ENCODE measurements at regions not wholly inside any gene's neighbourhood (a gene's known extent, or its start where the extent isn't known, plus 50 kb on each side); places are given as distances from the start of the nearest gene placed in this dataset.
"Not testable (repeated sequence)": the region's sequence is repeated elsewhere in the genome, so short reads cannot be mapped to it uniquely, and the experiment has no call there.

DNA sequence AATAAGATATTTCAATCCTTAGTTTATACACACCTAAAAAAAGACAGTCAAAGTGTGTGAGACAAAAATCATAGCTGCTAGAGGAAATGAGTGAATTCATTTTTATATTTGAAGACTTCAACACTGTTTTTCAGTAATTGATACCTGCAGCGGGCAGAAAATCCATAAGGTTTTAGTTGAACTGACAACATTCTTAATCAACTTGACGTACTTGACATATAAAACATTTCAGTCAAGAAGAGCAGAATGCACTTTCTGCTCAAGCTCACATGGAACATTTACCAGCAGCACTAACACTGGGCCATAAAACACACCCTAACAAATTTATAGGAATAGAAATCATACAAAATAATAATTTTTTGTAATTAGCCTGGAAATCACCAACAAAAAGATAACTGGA, 959.6 kb upstream of the SOX11 start:
- no peaks in the 10 kb centered on the region for H3K4me1 Mint-ChIP-seq
- DNase-seq (no peak), ATAC-seq (no peak)
- H3K27ac Mint-ChIP-seq: no peak overlapping the region
- H3K9me3 Mint-ChIP-seq: peaks cover 0 to 26% (median 6%) of the 10 kb centered on the region in 9 donors
- no peaks in the 10 kb centered on the region for H3K27me3 Mint-ChIP-seq
- POLR2A ChIA-PET: no interaction called here
- H3K4me3 Mint-ChIP-seq: no peak overlapping the region
- no peaks in the 10 kb centered on the region for H3K36me3 Mint-ChIP-seq

DNA sequence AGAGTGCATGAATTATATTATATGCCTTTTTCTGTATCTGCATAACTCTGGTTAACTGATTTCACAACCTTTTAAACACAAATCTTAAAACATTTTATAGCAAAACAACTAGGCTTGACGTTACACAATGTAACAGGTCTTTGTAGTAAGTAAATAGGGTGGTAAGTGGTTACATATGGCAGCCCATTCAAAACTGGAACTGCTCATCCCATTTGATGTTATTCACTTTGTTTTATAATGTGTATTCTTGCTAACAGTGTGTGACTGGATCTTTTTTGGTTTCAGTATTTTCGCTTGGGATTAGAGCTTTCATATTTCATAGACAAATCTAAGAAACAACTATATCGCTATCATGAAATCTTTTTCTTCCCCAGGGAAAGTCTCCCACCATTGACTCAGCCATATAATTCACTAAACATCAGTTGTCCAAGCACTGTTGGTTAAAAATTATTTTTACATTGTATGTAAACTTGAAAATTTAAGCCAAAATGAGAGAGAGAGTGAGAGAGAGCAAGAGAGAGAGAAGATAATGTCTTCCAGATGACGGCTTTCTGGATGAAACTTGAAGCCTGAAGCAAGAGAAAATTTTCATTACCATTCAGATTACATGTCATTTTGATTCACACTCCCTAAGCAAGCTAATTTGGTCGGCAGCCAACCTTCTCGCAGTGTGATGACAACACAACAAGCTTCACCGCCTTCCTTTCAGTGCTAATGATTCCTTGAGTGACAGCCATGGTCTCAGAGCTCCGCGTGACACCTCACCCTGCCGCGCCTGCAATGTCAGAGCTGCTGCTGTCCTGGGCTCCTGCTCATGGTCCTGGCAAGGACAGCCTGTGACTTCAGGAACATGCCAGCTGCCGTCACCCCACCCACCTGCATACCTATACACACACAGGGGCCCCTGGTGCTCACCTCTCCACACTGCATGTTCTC, 946.9 kb upstream of the SOX11 start:
- Mint-ChIP-seq H3K27ac (no peak overlapping the region), H3K36me3 (peaks cover 0 to 3% (median 0%) of the 10 kb centered on the region in 3 donors), H3K27me3 (no peaks in the 10 kb centered on the region), H3K4me3 (no peak overlapping the region), H3K9me3 (peaks cover 0 to 18% (median 9%) of the 10 kb centered on the region in 9 donors), H3K4me1 (no peaks in the 10 kb centered on the region)
- DNase-seq (no peak), ATAC-seq (no peak)
- POLR2A ChIA-PET: no interaction called here

DNA sequence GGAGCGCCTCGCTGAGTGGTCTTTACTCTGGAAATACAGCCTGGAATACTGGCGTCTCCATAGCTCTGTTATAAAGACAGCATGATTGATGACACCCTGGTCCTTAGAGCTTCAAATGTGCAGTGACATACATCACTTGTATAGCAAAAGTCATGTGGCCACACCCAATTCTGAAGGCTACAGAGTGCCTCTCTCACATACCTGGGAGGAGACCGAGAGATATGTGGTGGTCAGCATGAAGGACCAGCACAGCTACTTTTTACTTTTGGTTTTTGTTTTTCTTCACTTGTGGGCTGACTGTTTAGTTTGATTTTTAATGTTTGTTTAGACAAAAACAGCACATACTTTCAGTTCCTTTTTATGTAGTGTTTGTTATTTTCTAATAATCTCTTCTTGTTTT, 938.5 kb upstream of the SOX11 start:
- H3K27me3 Mint-ChIP-seq: no peaks in the 10 kb centered on the region
- peaks cover 0 to 20% (median 7%) of the 10 kb centered on the region in 9 donors for H3K9me3 Mint-ChIP-seq
- POLR2A ChIA-PET: no interaction called here

DNA sequence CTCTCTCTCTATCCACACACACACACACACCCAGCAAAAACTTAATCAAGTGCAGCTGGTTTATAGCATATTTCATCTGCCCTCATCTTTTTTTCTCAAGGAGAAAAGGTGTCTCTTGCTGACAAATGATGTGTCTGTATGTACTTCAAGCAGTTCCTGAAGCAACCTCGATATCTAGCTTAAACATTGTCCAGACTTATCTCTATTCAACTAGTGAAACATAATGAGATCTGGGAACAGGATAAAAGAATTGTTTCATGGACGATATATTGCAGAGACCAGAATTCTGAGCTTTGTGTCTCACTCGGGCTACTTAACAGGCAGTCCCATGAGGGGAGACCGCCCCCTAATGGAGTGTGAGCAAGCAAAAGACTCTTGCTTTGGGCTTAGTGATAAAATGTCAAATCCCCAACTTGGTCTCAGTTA, 929.2 kb upstream of the SOX11 start:
- ATAC-seq (no peak), DNase-seq (no peak)
- Mint-ChIP-seq H3K4me1 (no peaks in the 10 kb centered on the region), H3K4me3 (no peak overlapping the region), H3K9me3 (peaks cover 0 to 42% (median 14%) of the 10 kb centered on the region in 9 donors), H3K27ac (no peak overlapping the region), H3K36me3 (peaks cover 0 to 4% (median 0%) of the 10 kb centered on the region in 3 donors), H3K27me3 (no peaks in the 10 kb centered on the region)
- POLR2A ChIA-PET: no interaction called here

More for the DNA sequence above, 938.5 kb upstream of the SOX11 start:
- DNase-seq (no peak), ATAC-seq (no peak)
- Mint-ChIP-seq H3K27ac (no peak overlapping the region), H3K4me1 (no peaks in the 10 kb centered on the region), H3K4me3 (no peak overlapping the region), H3K36me3 (peaks cover 0 to under 1% (median 0%) of the 10 kb centered on the region in 3 donors)

DNA sequence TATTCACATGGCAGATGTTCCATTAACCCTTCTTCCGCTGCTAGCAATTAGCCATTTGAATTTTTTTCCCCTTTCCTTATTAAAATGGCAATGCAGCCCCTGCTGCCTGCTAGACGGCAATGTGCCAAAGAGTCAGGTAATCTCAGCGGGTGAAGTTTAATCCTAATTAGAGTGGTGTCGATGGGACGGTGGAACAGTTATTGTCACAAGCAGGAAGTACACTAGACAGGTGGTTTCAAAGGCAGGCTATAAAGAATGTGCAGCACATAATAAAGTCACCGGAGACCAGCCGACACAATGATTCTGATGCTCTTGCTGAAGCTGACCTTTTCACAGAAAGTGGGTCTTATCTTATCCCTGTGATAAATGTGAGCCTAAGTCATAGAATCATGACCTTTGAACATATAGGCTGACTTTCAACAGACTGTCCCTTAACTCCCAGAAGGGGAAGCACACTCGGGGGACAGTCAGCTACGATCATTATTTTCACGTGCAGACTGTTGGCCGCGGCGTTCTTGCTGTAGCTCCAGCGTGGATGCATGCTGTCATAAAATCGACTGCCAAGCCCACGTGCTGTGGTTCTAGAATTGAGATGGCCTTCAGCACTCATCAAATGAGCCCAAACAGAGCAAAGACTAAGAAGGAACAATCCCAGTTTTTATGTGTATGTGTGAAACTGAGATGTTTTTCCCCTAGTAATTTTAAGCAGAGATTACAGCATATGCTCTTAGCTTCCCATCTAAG, 926.2 kb upstream of the SOX11 start:
- ATAC-seq: no peak
- no peaks in the 10 kb centered on the region for H3K4me1 Mint-ChIP-seq
- H3K4me3 Mint-ChIP-seq: no peak overlapping the region
- no peaks in the 10 kb centered on the region for H3K36me3 Mint-ChIP-seq
- DNase-seq: no peak
- no peak overlapping the region for H3K27ac Mint-ChIP-seq
- peaks cover 0 to 29% (median 5%) of the 10 kb centered on the region in 9 donors for H3K9me3 Mint-ChIP-seq
- H3K27me3 Mint-ChIP-seq: no peaks in the 10 kb centered on the region
- POLR2A ChIA-PET: no interaction called here

DNA sequence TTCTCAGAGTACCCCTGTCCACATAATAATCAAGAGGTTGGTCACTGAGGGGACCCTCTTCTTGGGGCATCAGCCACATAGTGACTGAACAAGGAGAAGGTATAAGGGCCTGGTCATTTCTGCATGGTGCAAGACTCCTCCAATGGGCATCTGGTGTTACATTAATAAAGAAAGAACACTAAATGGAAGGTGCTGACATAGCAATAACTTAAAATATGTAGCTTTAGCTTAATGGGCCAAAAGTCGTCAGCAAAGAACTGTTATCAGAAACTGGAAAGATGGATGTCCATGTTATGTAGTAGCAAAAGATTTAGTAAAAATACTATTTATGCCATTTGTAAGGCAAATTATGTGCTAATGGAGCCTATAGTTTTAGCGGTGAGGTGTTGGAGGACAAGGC, 916.5 kb upstream of the SOX11 start:
- Mint-ChIP-seq H3K9me3 (peaks cover 0 to 20% (median 8%) of the 10 kb centered on the region in 9 donors), H3K4me1 (no peaks in the 10 kb centered on the region), H3K27ac (no peak overlapping the region), H3K4me3 (no peak overlapping the region), H3K36me3 (no peaks in the 10 kb centered on the region), H3K27me3 (no peaks in the 10 kb centered on the region)
- DNase-seq (no peak), ATAC-seq (no peak)
- POLR2A ChIA-PET: no interaction called here

DNA sequence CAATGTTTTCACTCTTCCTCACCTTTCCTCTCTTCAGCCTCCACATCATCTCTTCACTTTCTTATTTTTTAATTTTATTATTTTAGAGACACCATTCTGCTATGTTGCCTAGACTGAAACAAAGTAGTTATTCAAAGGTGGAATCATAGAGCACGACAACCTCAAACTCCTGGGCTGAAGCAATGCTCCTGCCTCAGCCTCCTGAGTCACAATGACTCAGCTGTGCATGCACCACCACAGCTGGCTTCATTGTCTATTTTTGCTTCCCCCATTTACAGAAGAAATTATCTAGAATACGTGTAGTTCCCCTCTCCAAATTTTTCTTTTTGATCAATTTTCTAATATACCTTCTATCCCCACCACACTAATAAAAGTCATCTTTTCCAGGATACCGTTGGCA, 911.5 kb upstream of the SOX11 start:
- H3K27ac Mint-ChIP-seq: no peak overlapping the region
- peaks cover 6 to 30% (median 22%) of the 10 kb centered on the region in 9 donors for H3K9me3 Mint-ChIP-seq
- H3K27me3 Mint-ChIP-seq: no peaks in the 10 kb centered on the region
- DNase-seq: no peak
- H3K4me3 Mint-ChIP-seq: no peak overlapping the region
- ATAC-seq: no peak
- POLR2A ChIA-PET: no interaction called here
- H3K4me1 Mint-ChIP-seq: no peaks in the 10 kb centered on the region
- no peaks in the 10 kb centered on the region for H3K36me3 Mint-ChIP-seq

DNA sequence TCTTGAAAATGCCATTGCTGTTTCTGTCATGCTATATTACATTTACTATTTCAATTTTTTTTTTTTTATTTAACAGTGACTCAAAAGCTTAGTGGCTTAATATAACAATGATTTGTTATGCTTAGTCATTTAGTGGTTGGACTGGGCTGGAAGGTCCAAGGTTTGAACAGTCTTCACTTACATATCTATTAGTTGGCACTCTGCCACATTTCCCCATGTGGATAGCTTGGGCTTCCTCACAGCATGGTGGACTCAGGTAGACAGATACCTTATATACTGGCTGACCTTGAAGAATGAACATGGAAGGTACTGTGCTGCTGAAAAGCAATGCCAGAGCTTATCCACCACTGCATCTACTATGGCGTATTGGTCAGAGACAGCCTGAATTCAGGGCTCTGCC, 909.5 kb upstream of the SOX11 start:
- Mint-ChIP-seq H3K4me1 (no peaks in the 10 kb centered on the region), H3K9me3 (peaks cover 9 to 32% (median 27%) of the 10 kb centered on the region in 9 donors), H3K4me3 (no peak overlapping the region), H3K27me3 (no peaks in the 10 kb centered on the region), H3K36me3 (peaks cover 0 to 8% (median 0%) of the 10 kb centered on the region in 3 donors), H3K27ac (no peak overlapping the region)
- POLR2A ChIA-PET: no interaction called here
- DNase-seq (no peak), ATAC-seq (no peak)

DNA sequence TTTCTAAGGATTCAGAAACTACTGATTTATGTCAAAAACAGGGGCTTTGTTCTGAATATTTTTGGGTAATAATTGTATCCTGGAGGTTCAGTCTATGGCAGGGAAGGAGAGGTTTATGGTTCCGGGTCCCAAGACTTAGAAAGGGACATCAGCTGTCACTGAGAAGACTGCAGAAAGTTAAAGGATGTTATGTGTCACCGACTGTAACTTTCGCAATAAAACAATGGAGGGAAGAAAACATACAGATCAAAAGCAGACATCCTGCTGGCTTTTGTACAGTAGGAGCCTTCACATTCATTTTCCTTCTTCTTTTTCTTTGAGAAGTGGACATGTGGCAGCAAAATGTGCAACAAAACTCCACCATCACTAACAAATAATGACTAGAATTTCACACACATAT, 900.7 kb upstream of the SOX11 start:
- POLR2A ChIA-PET: no interaction called here
- Mint-ChIP-seq H3K36me3 (peaks cover 0 to 9% (median 0%) of the 10 kb centered on the region in 3 donors), H3K9me3 (peaks cover 3 to 50% (median 19%) of the 10 kb centered on the region in 9 donors), H3K4me3 (no peak overlapping the region), H3K27me3 (no peaks in the 10 kb centered on the region), H3K4me1 (no peaks in the 10 kb centered on the region), H3K27ac (no peak overlapping the region)
- no peak for DNase-seq
- no peak for ATAC-seq

DNA sequence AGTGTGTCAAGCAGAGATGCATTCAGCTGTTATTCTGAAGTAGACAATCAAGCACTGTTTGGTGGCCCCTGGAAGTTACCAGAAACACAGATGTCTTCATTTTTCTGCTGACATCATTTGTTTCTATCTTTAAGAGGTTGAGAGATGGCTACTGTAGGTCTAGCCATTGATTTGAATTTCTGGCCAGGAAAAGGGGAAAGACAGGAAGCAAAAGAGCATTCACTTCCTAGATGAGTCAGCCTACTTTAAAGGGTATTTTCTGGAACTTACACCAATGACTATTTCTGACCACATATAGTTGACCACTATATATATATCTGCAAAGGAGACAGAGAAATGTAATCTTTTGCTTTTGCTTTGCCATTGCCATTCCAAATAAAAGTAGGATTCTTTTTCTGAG, 900.1 kb upstream of the SOX11 start:
- POLR2A ChIA-PET: no interaction called here
- Mint-ChIP-seq H3K4me3 (no peak overlapping the region), H3K27ac (no peak overlapping the region), H3K9me3 (peaks cover 3 to 49% (median 18%) of the 10 kb centered on the region in 9 donors), H3K4me1 (no peaks in the 10 kb centered on the region), H3K27me3 (no peaks in the 10 kb centered on the region), H3K36me3 (peaks cover 0 to 5% (median 0%) of the 10 kb centered on the region in 3 donors)
- no peak for ATAC-seq
- no peak for DNase-seq

DNA sequence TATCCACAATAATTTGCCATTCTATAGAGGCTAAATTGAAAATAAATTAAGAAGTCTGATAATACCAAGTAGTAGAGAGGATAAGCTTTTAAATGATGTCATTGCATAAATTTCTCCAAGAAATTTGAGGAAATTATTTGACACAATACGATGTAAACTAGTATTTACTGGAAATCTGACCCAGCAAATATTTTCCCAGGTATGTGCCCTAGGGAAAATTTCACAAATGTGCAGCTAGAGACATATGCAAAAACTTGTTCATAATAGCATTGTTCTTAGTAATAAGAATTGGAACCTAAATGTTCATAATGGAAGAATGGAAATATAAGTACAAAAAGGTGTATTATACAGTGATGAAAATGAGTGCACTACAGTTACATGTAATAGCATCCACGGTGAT, 888.8 kb upstream of the SOX11 start:
- no peak overlapping the region for H3K27ac Mint-ChIP-seq
- POLR2A ChIA-PET: no interaction called here

DNA sequence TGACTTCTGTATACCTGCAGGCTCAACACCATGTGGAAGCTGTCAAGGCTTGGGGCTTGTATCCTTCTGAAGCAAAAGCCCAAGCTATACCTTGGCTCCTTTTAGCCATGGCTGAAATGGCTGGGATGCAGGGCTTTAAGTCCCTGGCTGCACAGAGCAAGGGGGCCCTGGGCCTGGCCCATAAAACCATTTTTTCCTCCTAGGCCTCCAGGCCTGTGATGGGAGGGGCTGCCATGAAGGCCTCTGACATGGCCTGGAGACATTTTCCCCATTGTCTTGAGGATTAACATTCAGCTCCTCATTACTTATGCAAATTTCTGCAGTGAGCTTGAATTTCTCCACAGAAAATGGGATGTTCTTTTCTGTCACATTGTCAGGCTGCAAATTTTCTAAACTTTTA, 878.0 kb upstream of the SOX11 start:
- H3K27ac Mint-ChIP-seq, POLR2A ChIA-PET: not testable (repeated sequence)

More for the DNA sequence above, 888.8 kb upstream of the SOX11 start:
- Mint-ChIP-seq H3K27me3 (no peaks in the 10 kb centered on the region), H3K4me3 (no peak overlapping the region), H3K36me3 (peaks cover 0 to under 1% (median 0%) of the 10 kb centered on the region in 3 donors), H3K9me3 (peaks cover 0 to 25% (median 2%) of the 10 kb centered on the region in 9 donors), H3K4me1 (no peaks in the 10 kb centered on the region)
- no peak for ATAC-seq
- no peak for DNase-seq

DNA sequence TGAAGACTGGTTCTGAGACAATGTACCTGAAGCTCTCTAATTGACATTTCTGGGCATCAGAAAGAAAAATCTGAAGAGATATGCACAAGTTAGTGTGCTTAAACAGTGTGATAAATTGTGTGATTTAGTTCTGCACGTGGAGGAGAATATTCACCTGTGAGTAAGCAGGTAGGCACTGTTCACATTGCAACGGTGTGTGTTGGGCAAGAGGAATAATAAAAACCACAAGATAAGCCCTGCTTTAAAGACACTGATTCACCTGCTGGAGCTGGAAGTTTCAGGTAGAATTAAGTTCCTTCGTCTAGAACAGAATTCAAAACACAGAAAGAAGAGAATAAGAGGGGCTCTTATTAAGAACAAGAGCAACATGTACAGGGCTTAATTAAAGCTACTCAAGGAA, 864.3 kb upstream of the SOX11 start:
- H3K4me1 Mint-ChIP-seq: no peaks in the 10 kb centered on the region
- DNase-seq: no peak
- POLR2A ChIA-PET: no interaction called here
- H3K27me3 Mint-ChIP-seq: no peaks in the 10 kb centered on the region
- no peak overlapping the region for H3K4me3 Mint-ChIP-seq
- ATAC-seq: no peak
- no peak overlapping the region for H3K27ac Mint-ChIP-seq
- H3K9me3 Mint-ChIP-seq: peaks cover 0 to 13% (median 2%) of the 10 kb centered on the region in 9 donors
- H3K36me3 Mint-ChIP-seq: no peaks in the 10 kb centered on the region

More for the DNA sequence above, 878.0 kb upstream of the SOX11 start:
- ATAC-seq, H3K4me1 Mint-ChIP-seq, H3K27me3 Mint-ChIP-seq, H3K36me3 Mint-ChIP-seq, DNase-seq, H3K4me3 Mint-ChIP-seq: not testable (repeated sequence)
- H3K9me3 Mint-ChIP-seq: peaks cover 8 to 40% (median 27%) of the 10 kb centered on the region in 9 donors
